GM23338 (cell line): ENCODE measurements at regions not wholly inside any gene's neighbourhood (a gene's known extent, or its start where the extent isn't known, plus 50 kb on each side); places are given as distances from the start of the nearest gene placed in this dataset.

Source experiments
- ATAC-seq: fragments of 200-7000 bp; cut with Tn5 transposase; 3 replicates; pipeline ENCODE4 v1.9.1; 2020
- DNase-seq: peaks from one replicate; pipeline ENCODE4 v3.0.0-alpha.2; 2015; ENCODE audit warnings: low spot score
- H2AFZ ChIP-seq: fragments of 200-600 bp; sonication (generic); 2 replicates; pipeline ENCODE4 v1.8.0; 2016; ENCODE audit warnings: antibody characterized with exemption, mild to moderate bottlenecking, moderate library complexity
- H3F3A ChIP-seq: fragments of 200-600 bp; sonication (generic); replicated peaks from 2 replicates; pipeline ENCODE4 v1.8.0; 2017; ENCODE audit warnings: antibody characterized with exemption, mixed run types, low read depth
- H3K27ac ChIP-seq: fragments of 200-600 bp; sonication (generic); 2 replicates; pipeline ENCODE4 v1.6.1; 2016; ENCODE audit warnings: low read depth
- H3K27me3 ChIP-seq: fragments of 200-600 bp; sonication (generic); 2 replicates; pipeline ENCODE4 v1.8.0; 2016; ENCODE audit warnings: mild to moderate bottlenecking, mixed run types, moderate library complexity; ENCODE audit not compliant: insufficient read depth
- H3K36me3 ChIP-seq: fragments of 200-600 bp; sonication (generic); 2 replicates; pipeline ENCODE4 v1.8.0; 2016; ENCODE audit warnings: mild to moderate bottlenecking; ENCODE audit not compliant: insufficient read depth
- H3K4me1 ChIP-seq: fragments of 200-600 bp; sonication (generic); 2 replicates; pipeline ENCODE4 v1.8.0; 2016; ENCODE audit warnings: mild to moderate bottlenecking, moderate library complexity; ENCODE audit not compliant: insufficient read depth
- H3K4me2 ChIP-seq: fragments of 200-600 bp; sonication (generic); 2 replicates; pipeline ENCODE4 v1.7.1; 2017; ENCODE audit warnings: mixed run types
- H3K4me3 ChIP-seq: fragments of 200-600 bp; sonication (generic); 2 replicates; pipeline ENCODE4 v1.6.1; 2016; ENCODE audit warnings: mixed run types
- H3K79me2 ChIP-seq: fragments of 200-600 bp; sonication (generic); replicated peaks from 2 replicates; pipeline ENCODE4 v1.8.0; 2017; ENCODE audit warnings: mild to moderate bottlenecking; ENCODE audit not compliant: insufficient read depth
- H3K9me2 ChIP-seq: fragments of 200-600 bp; sonication (generic); 2 replicates; pipeline ENCODE4 v1.8.0; 2017; ENCODE audit not compliant: insufficient read depth
- H4K20me1 ChIP-seq: fragments of 200-600 bp; sonication (generic); replicated peaks from 2 replicates; pipeline ENCODE4 v1.8.0; 2017; ENCODE audit warnings: mild to moderate bottlenecking; ENCODE audit not compliant: insufficient read depth
- H3K27ac Mint-ChIP-seq: 2 replicates; pipeline ENCODE4 v1.8.0; 2020; ENCODE audit warnings: inconsistent platforms, mild to moderate bottlenecking, moderate library complexity, mixed read lengths
- H3K27me3 Mint-ChIP-seq: 3 replicates; pipeline ENCODE4 v1.8.0; 2022; ENCODE audit warnings: low read depth, mild to moderate bottlenecking, moderate library complexity, mixed read lengths, inconsistent platforms; ENCODE audit not compliant: insufficient read depth, poor library complexity
- H3K36me3 Mint-ChIP-seq: 3 replicates; pipeline ENCODE4 v1.8.0; 2021; ENCODE audit warnings: low read depth, mild to moderate bottlenecking, inconsistent platforms, moderate library complexity, mixed read lengths
- H3K4me1 Mint-ChIP-seq: 3 replicates; pipeline ENCODE4 v1.8.0; 2020; ENCODE audit warnings: mild to moderate bottlenecking, inconsistent platforms, mixed read lengths
- H3K4me3 Mint-ChIP-seq: 3 replicates; pipeline ENCODE4 v1.8.0; 2021; ENCODE audit warnings: moderate library complexity, mild to moderate bottlenecking, inconsistent platforms, mixed read lengths
- H3K9me3 Mint-ChIP-seq: 3 replicates; pipeline ENCODE4 v1.8.0; 2020; ENCODE audit warnings: moderate library complexity, mild to moderate bottlenecking, inconsistent platforms, mixed read lengths
- CREB1 ChIP-seq: fragments of 250-450 bp; sonication (Bioruptor Pico); IDR thresholded peaks from 2 replicates; pipeline ENCODE4 v1.5.0; 2020; ENCODE audit warnings: low read depth, mild to moderate bottlenecking, moderate library complexity
- EZH2 ChIP-seq: fragments of 200-600 bp; sonication (generic); IDR thresholded peaks from one replicate; pipeline ENCODE4 v1.8.0; 2017; ENCODE audit warnings: antibody characterized with exemption, mild to moderate bottlenecking, low read depth; ENCODE audit not compliant: unreplicated experiment
- EZH2phosphoT487 ChIP-seq: fragments of 200-600 bp; sonication (generic); IDR thresholded peaks from one replicate; pipeline ENCODE4 v1.8.1; 2018; ENCODE audit warnings: antibody characterized with exemption; ENCODE audit not compliant: unreplicated experiment
- JUNB ChIP-seq: IDR thresholded peaks from one replicate; pipeline ENCODE4 v1.6.1; 2016; ENCODE audit warnings: antibody characterized with exemption; ENCODE audit not compliant: unreplicated experiment
- NANOG ChIP-seq: IDR thresholded peaks from 2 replicates; pipeline ENCODE4 v1.6.1; 2016; ENCODE audit warnings: antibody characterized with exemption, borderline replicate concordance
- POLR2AphosphoS5 ChIP-seq: IDR thresholded peaks from 2 replicates; pipeline ENCODE4 v1.6.1; 2016; ENCODE audit warnings: antibody characterized with exemption, low read depth
- ZNF114 ChIP-seq: fragments of 250-450 bp; sonication (Bioruptor Pico); IDR thresholded peaks from 2 replicates; pipeline ENCODE4 v1.5.0; 2020; ENCODE audit warnings: mild to moderate bottlenecking, moderate library complexity
- ZNF331 ChIP-seq: fragments of 250-450 bp; sonication (Bioruptor Pico); IDR thresholded peaks from 2 replicates; pipeline ENCODE4 v1.5.0; 2020; ENCODE audit warnings: low read depth, mild to moderate bottlenecking, moderate library complexity
- TF ChIP-seq, protein P1 (sequence below): IDR thresholded peaks from 2 replicates; pipeline ENCODE4 v1.6.1; 2016; ENCODE audit warnings: antibody characterized with exemption
- TF ChIP-seq, protein P2 (sequence below), 2 experiments: fragments of 200-600 bp in 1 of 2; sonication (generic) in 1 of 2; conservative IDR thresholded peaks; 2 replicates each; pipeline versions ENCODE4 v1.5.1 to v1.6.1; 2016 to 2017; ENCODE audit warnings: antibody characterized with exemption in 2 of 2, low read depth in 2 of 2, mild to moderate bottlenecking in 2 of 2, moderate library complexity in 1 of 2
- TF ChIP-seq, protein P3 (sequence below): IDR thresholded peaks from one replicate; pipeline ENCODE4 v1.6.1; 2018; ENCODE audit warnings: antibody characterized with exemption; ENCODE audit not compliant: unreplicated experiment

DNA sequence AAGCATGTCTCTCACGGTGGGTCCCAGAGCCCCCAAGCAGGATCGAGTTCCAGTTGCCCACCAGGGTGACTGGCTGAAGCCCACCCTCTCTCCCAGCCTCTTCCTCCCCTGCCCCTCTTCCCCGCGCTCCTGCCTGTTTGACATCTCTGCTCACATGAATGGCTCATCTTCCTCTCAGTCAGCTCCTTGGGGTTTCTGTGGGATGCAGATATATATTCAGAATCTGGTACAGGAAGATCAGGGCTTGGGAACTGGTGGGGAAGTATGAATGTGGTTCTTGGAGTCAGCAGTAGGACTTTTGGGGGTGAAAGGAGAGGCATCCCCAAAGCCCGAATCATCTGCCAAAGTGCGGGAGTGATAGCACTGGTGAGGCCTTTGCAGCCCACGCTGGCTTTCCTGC is 158.9 kb upstream of the CIBAR2 start:
- no peak overlapping the region for H3K4me3 Mint-ChIP-seq
- no peaks in the 10 kb centered on the region; the same call in 2 of the 3 replicates for H3K36me3 Mint-ChIP-seq
- TF ChIP-seq POLR2AphosphoS5 (no peak), EZH2 (no peak), JUNB (no peak), EZH2phosphoT487 (no peak), CREB1 (CRISPR knock-in tag) (no peak), ZNF331 (CRISPR knock-in tag) (no peak), NANOG (no peak)
- TF ChIP-seq, protein P1, sequence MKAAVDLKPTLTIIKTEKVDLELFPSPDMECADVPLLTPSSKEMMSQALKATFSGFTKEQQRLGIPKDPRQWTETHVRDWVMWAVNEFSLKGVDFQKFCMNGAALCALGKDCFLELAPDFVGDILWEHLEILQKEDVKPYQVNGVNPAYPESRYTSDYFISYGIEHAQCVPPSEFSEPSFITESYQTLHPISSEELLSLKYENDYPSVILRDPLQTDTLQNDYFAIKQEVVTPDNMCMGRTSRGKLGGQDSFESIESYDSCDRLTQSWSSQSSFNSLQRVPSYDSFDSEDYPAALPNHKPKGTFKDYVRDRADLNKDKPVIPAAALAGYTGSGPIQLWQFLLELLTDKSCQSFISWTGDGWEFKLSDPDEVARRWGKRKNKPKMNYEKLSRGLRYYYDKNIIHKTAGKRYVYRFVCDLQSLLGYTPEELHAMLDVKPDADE: no peak
- TF ChIP-seq, protein P2, sequence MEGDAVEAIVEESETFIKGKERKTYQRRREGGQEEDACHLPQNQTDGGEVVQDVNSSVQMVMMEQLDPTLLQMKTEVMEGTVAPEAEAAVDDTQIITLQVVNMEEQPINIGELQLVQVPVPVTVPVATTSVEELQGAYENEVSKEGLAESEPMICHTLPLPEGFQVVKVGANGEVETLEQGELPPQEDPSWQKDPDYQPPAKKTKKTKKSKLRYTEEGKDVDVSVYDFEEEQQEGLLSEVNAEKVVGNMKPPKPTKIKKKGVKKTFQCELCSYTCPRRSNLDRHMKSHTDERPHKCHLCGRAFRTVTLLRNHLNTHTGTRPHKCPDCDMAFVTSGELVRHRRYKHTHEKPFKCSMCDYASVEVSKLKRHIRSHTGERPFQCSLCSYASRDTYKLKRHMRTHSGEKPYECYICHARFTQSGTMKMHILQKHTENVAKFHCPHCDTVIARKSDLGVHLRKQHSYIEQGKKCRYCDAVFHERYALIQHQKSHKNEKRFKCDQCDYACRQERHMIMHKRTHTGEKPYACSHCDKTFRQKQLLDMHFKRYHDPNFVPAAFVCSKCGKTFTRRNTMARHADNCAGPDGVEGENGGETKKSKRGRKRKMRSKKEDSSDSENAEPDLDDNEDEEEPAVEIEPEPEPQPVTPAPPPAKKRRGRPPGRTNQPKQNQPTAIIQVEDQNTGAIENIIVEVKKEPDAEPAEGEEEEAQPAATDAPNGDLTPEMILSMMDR (conservative IDR thresholded peaks at IDR 0.05; ENCODE audit: low read depth in 2 of 2): no peak
- no peak overlapping the region for H3K27ac ChIP-seq
- no peaks in the 10 kb centered on the region for H3K9me2 ChIP-seq
- peaks cover 18% of the 10 kb centered on the region for H3K27me3 Mint-ChIP-seq
- no peak for ATAC-seq
- H2AFZ ChIP-seq: no peak overlapping the region
- H3K4me2 ChIP-seq: no peak overlapping the region
- peaks cover 5% of the 10 kb centered on the region; the same call in 1 of the 2 replicates for H3K79me2 ChIP-seq
- H3K4me1 Mint-ChIP-seq: peaks cover 16% of the 10 kb centered on the region
- H3K36me3 ChIP-seq: no peaks in the 10 kb centered on the region
- H3K27me3 ChIP-seq: no peaks in the 10 kb centered on the region
- no peaks in the 10 kb centered on the region for H3F3A ChIP-seq
- no peak for DNase-seq
- no peak overlapping the region for H3K27ac Mint-ChIP-seq
- no peak overlapping the region for H3K4me3 ChIP-seq
- H3K9me3 Mint-ChIP-seq: no peaks in the 10 kb centered on the region
- no peaks in the 10 kb centered on the region; the same call in 1 of the 2 replicates for H3K4me1 ChIP-seq
- no peaks in the 10 kb centered on the region for H4K20me1 ChIP-seq

DNA sequence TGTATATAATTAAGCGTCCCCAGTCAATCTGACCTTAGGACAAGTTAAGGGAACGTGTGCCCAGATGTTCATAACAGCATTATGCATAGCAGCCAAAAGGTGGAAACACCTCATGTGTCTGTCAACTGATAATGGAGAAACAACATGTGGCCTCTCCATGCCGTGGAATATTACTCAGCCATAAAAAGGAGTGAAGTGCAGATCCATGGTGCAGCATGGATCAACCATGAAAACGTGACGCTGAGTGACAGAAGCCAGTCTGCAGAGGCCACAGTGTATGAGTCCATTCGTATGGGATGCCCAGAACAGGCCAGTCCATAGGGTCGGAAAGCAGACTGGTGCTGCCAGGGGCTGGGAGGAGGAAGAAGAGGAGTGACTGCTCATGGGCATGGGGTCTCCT is 161.0 kb upstream of the CIBAR2 start:
- H3F3A ChIP-seq: no peaks in the 10 kb centered on the region
- H3K4me3 Mint-ChIP-seq: no peak overlapping the region
- H3K9me2 ChIP-seq: no peaks in the 10 kb centered on the region
- H3K27me3 ChIP-seq: no peaks in the 10 kb centered on the region
- no peaks in the 10 kb centered on the region; the same call in 2 of the 3 replicates for H3K36me3 Mint-ChIP-seq
- H3K79me2 ChIP-seq: peaks cover 5% of the 10 kb centered on the region; the same call in 1 of the 2 replicates
- ATAC-seq: no peak
- H3K4me1 Mint-ChIP-seq: peaks cover 29% of the 10 kb centered on the region
- no peak overlapping the region for H2AFZ ChIP-seq
- H3K9me3 Mint-ChIP-seq: no peaks in the 10 kb centered on the region
- H3K27ac Mint-ChIP-seq: no peak overlapping the region
- H3K4me1 ChIP-seq: peaks cover 6% of the 10 kb centered on the region
- no peak overlapping the region for H3K4me3 ChIP-seq
- no peaks in the 10 kb centered on the region for H4K20me1 ChIP-seq
- H3K36me3 ChIP-seq: no peaks in the 10 kb centered on the region
- DNase-seq: no peak
- no peak overlapping the region for H3K27ac ChIP-seq
- no peak overlapping the region for H3K4me2 ChIP-seq
- peaks cover 23% of the 10 kb centered on the region for H3K27me3 Mint-ChIP-seq
- TF ChIP-seq JUNB (no peak), ZNF331 (CRISPR knock-in tag) (no peak), NANOG (no peak), POLR2AphosphoS5 (no peak), EZH2 (no peak), ZNF114 (CRISPR knock-in tag) (no peak), CREB1 (CRISPR knock-in tag) (no peak)
- TF ChIP-seq, protein P3, sequence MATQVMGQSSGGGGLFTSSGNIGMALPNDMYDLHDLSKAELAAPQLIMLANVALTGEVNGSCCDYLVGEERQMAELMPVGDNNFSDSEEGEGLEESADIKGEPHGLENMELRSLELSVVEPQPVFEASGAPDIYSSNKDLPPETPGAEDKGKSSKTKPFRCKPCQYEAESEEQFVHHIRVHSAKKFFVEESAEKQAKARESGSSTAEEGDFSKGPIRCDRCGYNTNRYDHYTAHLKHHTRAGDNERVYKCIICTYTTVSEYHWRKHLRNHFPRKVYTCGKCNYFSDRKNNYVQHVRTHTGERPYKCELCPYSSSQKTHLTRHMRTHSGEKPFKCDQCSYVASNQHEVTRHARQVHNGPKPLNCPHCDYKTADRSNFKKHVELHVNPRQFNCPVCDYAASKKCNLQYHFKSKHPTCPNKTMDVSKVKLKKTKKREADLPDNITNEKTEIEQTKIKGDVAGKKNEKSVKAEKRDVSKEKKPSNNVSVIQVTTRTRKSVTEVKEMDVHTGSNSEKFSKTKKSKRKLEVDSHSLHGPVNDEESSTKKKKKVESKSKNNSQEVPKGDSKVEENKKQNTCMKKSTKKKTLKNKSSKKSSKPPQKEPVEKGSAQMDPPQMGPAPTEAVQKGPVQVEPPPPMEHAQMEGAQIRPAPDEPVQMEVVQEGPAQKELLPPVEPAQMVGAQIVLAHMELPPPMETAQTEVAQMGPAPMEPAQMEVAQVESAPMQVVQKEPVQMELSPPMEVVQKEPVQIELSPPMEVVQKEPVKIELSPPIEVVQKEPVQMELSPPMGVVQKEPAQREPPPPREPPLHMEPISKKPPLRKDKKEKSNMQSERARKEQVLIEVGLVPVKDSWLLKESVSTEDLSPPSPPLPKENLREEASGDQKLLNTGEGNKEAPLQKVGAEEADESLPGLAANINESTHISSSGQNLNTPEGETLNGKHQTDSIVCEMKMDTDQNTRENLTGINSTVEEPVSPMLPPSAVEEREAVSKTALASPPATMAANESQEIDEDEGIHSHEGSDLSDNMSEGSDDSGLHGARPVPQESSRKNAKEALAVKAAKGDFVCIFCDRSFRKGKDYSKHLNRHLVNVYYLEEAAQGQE: no peak
- TF ChIP-seq, protein P2 (conservative IDR thresholded peaks at IDR 0.05; ENCODE audit: low read depth in 2 of 2): no peak
